CD4-positive, alpha-beta memory T cell (primary cell): ENCODE measurements at regions not wholly inside any gene's neighbourhood (a gene's known extent, or its start where the extent isn't known, plus 50 kb on each side); places are given as distances from the start of the nearest gene placed in this dataset.

Experiments used
- CTCF ChIA-PET: fragments of 350-600 bp; sonication (Branson Sonifier 250); formaldehyde crosslinking; loops from one replicate; lab custom pipeline; 2021; ENCODE audit warnings: inconsistent platforms; ENCODE audit not compliant: partially characterized antibody; lab: Charles Lee
- POLR2A ChIA-PET: fragments of 350-600 bp; sonication (Branson Sonifier 250); formaldehyde crosslinking; loops from one replicate; lab custom pipeline; 2021; ENCODE audit not compliant: partially characterized antibody; lab: Charles Lee
- DNase-seq, 5 donors: peaks; one replicate each; pipeline versions ENCODE4 v3.0.0 to v3.0.0-alpha.2; 2020 to 2022; ENCODE audit warnings: mixed read lengths in 1 of 5
- H3K27ac ChIP-seq: one replicate; pipeline ENCODE4 v1.7.0; 2013; ENCODE audit warnings: low read depth, low read length
- H3K27me3 ChIP-seq: 2 replicates; pipeline ENCODE4 v1.7.0; 2013; ENCODE audit warnings: mild to moderate bottlenecking, low read length, moderate library complexity; ENCODE audit not compliant: insufficient read depth
- H3K36me3 ChIP-seq: 2 replicates; pipeline ENCODE4 v1.7.0; 2013; ENCODE audit warnings: mild to moderate bottlenecking, low read length, moderate library complexity; ENCODE audit not compliant: insufficient read depth
- H3K4me1 ChIP-seq: 2 replicates; pipeline ENCODE4 v1.7.0; 2013; ENCODE audit warnings: mild to moderate bottlenecking, low read length, moderate library complexity; ENCODE audit not compliant: insufficient read depth
- H3K4me3 ChIP-seq, 2 donors: one replicate each; pipeline ENCODE4 v1.7.0; 2013; ENCODE audit warnings: low read length in 2 of 2, mild to moderate bottlenecking in 1 of 2
- H3K9me3 ChIP-seq, 2 donors: one replicate each; pipeline ENCODE4 v1.7.0; 2013; ENCODE audit warnings: low read length in 2 of 2, control low read depth in 1 of 2; ENCODE audit not compliant: control insufficient read depth in 1 of 2
- H3K27ac Mint-ChIP-seq, 7 donors: one replicate each; pipeline ENCODE4 v1.8.0; 2020 to 2021; ENCODE audit warnings: mixed read lengths in 7 of 7, mild to moderate bottlenecking in 6 of 7, inconsistent platforms in 3 of 7, moderate library complexity in 3 of 7
- H3K27me3 Mint-ChIP-seq, 2 donors: one replicate each; pipeline ENCODE4 v1.8.0; 2020 to 2021; ENCODE audit warnings: mixed read lengths in 2 of 2
- H3K36me3 Mint-ChIP-seq, 2 donors: one replicate each; pipeline ENCODE4 v1.8.0; 2020 to 2021; ENCODE audit warnings: mixed read lengths in 2 of 2, inconsistent platforms in 1 of 2, mild to moderate bottlenecking in 1 of 2
- H3K4me1 Mint-ChIP-seq, 4 donors: one replicate each; pipeline ENCODE4 v1.8.0; 2020 to 2021; ENCODE audit warnings: mixed read lengths in 4 of 4, mild to moderate bottlenecking in 1 of 4
- H3K4me3 Mint-ChIP-seq, 8 donors: one replicate each; pipeline ENCODE4 v1.8.0; 2020 to 2021; ENCODE audit warnings: mixed read lengths in 8 of 8, mild to moderate bottlenecking in 7 of 8, moderate library complexity in 6 of 8, inconsistent platforms in 3 of 8
- H3K9me3 Mint-ChIP-seq, 8 donors: one replicate each; pipeline ENCODE4 v1.8.0; 2020 to 2021; ENCODE audit warnings: mixed read lengths in 8 of 8, mild to moderate bottlenecking in 5 of 8, inconsistent platforms in 3 of 8, moderate library complexity in 1 of 8
- intact Hi-C: fragments of 100-400 bp; cut with micrococcal nuclease; formaldehyde crosslinking; loops from one replicate; pipeline ENCODE4 v1.15.1; 2023

GRCh38 chr12:108055141-108055540 is 73.9 kb upstream of the WSCD2 start:
- CTCF ChIA-PET = no interaction called here
- H3K36me3 Mint-ChIP-seq = no peaks in the 10 kb centered on the region
- peaks cover 12 to 13% of the 10 kb centered on the region in 2 donors for H3K27me3 Mint-ChIP-seq
- no peak overlapping the region for H3K27ac ChIP-seq
- intact Hi-C loops = no loop called here
- peaks cover 7% of the 10 kb centered on the region for H3K4me1 ChIP-seq
- no peak overlapping the region for H3K4me3 Mint-ChIP-seq
- peaks cover 0 to 3% (median 0%) of the 10 kb centered on the region in 8 donors for H3K9me3 Mint-ChIP-seq
- H3K4me1 Mint-ChIP-seq = peaks cover 2 to 13% (median 7%) of the 10 kb centered on the region in 4 donors
- no peak overlapping the region for H3K27ac Mint-ChIP-seq
- no peak overlapping the region for H3K4me3 ChIP-seq
- no peak for DNase-seq
- POLR2A ChIA-PET = no interaction called here
- H3K9me3 ChIP-seq = no peaks in the 10 kb centered on the region
- H3K36me3 ChIP-seq = no peaks in the 10 kb centered on the region
- H3K27me3 ChIP-seq = no peaks in the 10 kb centered on the region

- DNase-seq = no peak
- Histone ChIP-seq H3K27ac (no peak overlapping the region), H3K27me3 (no peaks in the 10 kb centered on the region), H3K4me3 (no peak overlapping the region), H3K36me3 (no peaks in the 10 kb centered on the region), H3K9me3 (no peaks in the 10 kb centered on the region), H3K4me1 (no peaks in the 10 kb centered on the region)
- intact Hi-C loops = no loop called here
- Mint-ChIP-seq H3K27ac (no peak overlapping the region), H3K4me3 (no peak overlapping the region), H3K4me1 (peaks cover 0 to 2% (median 0%) of the 10 kb centered on the region in 4 donors), H3K9me3 (peaks cover 0 to 6% (median 1%) of the 10 kb centered on the region in 8 donors), H3K27me3 (peaks cover 15 to 18% of the 10 kb centered on the region in 2 donors), H3K36me3 (no peaks in the 10 kb centered on the region)
- POLR2A ChIA-PET = no interaction called here
- CTCF ChIA-PET = no interaction called here
Measured at GRCh38 chr12:108060067-108060466, 69.0 kb upstream of the WSCD2 start.

DNA sequence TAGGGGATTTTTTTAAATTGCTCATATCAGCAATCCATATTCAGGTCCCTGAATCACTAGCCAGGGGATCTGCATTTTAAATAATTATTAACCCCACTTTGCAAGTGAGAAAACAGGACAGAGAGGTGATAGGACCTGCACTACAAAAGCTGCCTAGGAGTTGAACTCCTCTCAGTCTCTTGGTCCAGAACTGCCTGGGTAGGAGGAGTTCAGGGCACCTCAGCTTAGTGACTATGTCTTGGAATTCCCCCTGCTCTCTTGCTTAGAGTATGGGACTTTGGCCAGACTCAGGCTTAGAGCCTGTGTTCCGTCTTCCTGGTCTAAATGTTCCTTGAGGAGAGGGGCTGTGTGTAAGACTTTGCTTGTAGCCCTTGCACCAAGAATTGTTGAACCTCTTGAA is 68.2 kb upstream of the WSCD2 start:
- peaks cover 15 to 20% of the 10 kb centered on the region in 2 donors for H3K27me3 Mint-ChIP-seq

DNA sequence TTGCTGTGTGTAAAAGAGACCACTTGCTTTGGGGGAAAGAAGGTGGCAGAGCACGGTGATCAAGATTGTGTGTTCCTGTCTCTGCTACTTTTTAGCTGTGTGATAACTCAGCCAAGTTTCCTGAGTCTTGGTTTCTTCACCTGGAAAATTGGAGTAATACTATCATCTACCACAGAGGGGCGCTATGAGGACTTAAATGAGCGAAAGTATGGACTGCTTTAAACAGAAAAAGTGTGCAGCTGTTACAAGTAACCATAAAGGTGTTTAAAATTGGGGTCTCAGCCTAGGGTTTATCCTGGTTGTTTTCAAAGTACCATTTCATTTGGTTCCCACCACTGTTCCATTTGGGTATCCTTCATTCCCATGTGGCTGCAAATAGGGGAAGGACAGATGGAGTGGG is 65.9 kb upstream of the WSCD2 start:
- H3K9me3 Mint-ChIP-seq = peaks cover 0 to 5% (median 1%) of the 10 kb centered on the region in 8 donors
- no peak overlapping the region for H3K4me3 Mint-ChIP-seq
- no peak overlapping the region for H3K4me3 ChIP-seq
- CTCF ChIA-PET = no interaction called here
- peaks cover 17% of the 10 kb centered on the region in 2 donors for H3K27me3 Mint-ChIP-seq
- H3K36me3 Mint-ChIP-seq = no peaks in the 10 kb centered on the region
- no peaks in the 10 kb centered on the region for H3K27me3 ChIP-seq
- intact Hi-C loops = no loop called here
- no peaks in the 10 kb centered on the region for H3K4me1 Mint-ChIP-seq
- no peak overlapping the region for H3K27ac ChIP-seq
- POLR2A ChIA-PET = no interaction called here
- no peaks in the 10 kb centered on the region for H3K36me3 ChIP-seq
- no peaks in the 10 kb centered on the region for H3K4me1 ChIP-seq
- no peaks in the 10 kb centered on the region for H3K9me3 ChIP-seq
- H3K27ac Mint-ChIP-seq = no peak overlapping the region
- no peak for DNase-seq

More for the DNA sequence above, 68.2 kb upstream of the WSCD2 start:
- H3K27ac Mint-ChIP-seq = no peak overlapping the region
- ChIA-PET POLR2A (no interaction called here), CTCF (no interaction called here)
- no peaks in the 10 kb centered on the region for H3K36me3 Mint-ChIP-seq
- intact Hi-C loops = no loop called here
- Histone ChIP-seq H3K4me1 (no peaks in the 10 kb centered on the region), H3K36me3 (no peaks in the 10 kb centered on the region), H3K27me3 (no peaks in the 10 kb centered on the region), H3K4me3 (no peak overlapping the region), H3K27ac (no peak overlapping the region), H3K9me3 (no peaks in the 10 kb centered on the region)
- DNase-seq = no peak
- H3K4me1 Mint-ChIP-seq = peaks cover 0 to 2% (median 0%) of the 10 kb centered on the region in 4 donors
- peaks cover 0 to 6% (median 1%) of the 10 kb centered on the region in 8 donors for H3K9me3 Mint-ChIP-seq
- H3K4me3 Mint-ChIP-seq = no peak overlapping the region

- H3K27me3 ChIP-seq = no peaks in the 10 kb centered on the region
- ChIA-PET CTCF (no interaction called here), POLR2A (no interaction called here)
- intact Hi-C loops = no loop called here
- Mint-ChIP-seq H3K4me3 (no peak overlapping the region), H3K9me3 (peaks cover 0 to 4% (median under 1%) of the 10 kb centered on the region in 8 donors), H3K36me3 (no peaks in the 10 kb centered on the region), H3K4me1 (no peaks in the 10 kb centered on the region), H3K27me3 (peaks cover 14 to 19% of the 10 kb centered on the region in 2 donors), H3K27ac (no peak overlapping the region)
- H3K27ac ChIP-seq = no peak overlapping the region
- H3K4me1 ChIP-seq = no peaks in the 10 kb centered on the region
- H3K9me3 ChIP-seq = no peaks in the 10 kb centered on the region
- no peak for DNase-seq
- no peak overlapping the region for H3K4me3 ChIP-seq
- no peaks in the 10 kb centered on the region for H3K36me3 ChIP-seq
Measured at GRCh38 chr12:108065069-108065468, 64.0 kb upstream of the WSCD2 start.

DNA sequence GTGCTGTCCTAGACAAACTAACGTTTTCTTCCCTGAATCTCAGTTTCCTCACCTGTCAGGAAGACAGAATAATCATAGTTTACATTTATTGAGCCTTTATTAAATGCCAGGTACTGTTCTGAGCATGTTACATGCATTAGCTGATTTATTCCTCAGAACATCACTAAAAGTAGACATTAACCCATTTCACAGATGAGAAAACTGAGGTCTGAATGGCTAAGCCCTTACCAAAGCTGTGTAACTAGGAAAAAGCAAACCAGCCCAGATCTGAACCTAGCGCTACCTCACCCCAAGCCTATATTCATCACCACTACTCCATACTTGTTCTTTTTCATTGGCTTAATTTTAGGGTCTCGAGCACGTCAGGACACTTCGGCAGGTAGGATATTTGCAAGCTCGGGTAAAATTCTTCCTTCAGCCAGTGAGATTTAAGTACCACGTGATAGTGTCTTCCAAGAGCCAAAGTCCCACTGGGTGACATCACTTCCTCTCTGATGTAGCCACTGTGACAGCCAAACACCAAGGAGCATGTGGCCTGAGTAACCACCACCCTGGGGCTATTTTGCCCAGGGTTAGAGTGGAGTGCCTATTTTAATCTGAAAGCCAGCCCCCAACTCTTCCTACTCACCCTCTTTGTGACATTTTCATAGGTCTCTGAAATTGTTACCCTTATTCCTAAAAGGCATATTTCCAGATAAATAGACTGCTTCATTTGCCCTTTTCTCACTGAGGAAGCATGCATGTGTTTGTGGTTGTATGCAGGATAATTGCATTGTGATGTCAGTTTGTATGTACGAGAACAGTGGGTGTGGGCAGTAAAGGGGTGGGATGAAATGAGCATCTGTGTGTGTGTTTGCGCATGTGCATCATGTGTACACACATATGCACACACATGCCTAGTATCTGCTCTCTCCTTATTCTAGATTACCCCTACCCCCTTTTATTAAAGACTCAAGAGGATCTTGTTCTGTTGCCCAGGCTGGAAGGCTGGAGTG is 62.2 kb upstream of the WSCD2 start:
- CTCF ChIA-PET = no interaction called here
- Histone ChIP-seq H3K9me3 (no peaks in the 10 kb centered on the region), H3K27ac (no peak overlapping the region), H3K27me3 (no peaks in the 10 kb centered on the region), H3K36me3 (no peaks in the 10 kb centered on the region), H3K4me3 (no peak overlapping the region), H3K4me1 (no peaks in the 10 kb centered on the region)
- H3K9me3 Mint-ChIP-seq = peaks cover 0 to 4% (median 2%) of the 10 kb centered on the region in 8 donors
- POLR2A ChIA-PET = no interaction called here
- H3K4me1 Mint-ChIP-seq = no peaks in the 10 kb centered on the region
- intact Hi-C loops = no loop called here
- no peak for DNase-seq
- H3K27ac Mint-ChIP-seq = peak overlapping the region in 1 of 7 donors; percentile 73
- no peaks in the 10 kb centered on the region for H3K36me3 Mint-ChIP-seq
- no peak overlapping the region for H3K4me3 Mint-ChIP-seq
- H3K27me3 Mint-ChIP-seq = peaks cover 14 to 23% of the 10 kb centered on the region in 2 donors

DNA sequence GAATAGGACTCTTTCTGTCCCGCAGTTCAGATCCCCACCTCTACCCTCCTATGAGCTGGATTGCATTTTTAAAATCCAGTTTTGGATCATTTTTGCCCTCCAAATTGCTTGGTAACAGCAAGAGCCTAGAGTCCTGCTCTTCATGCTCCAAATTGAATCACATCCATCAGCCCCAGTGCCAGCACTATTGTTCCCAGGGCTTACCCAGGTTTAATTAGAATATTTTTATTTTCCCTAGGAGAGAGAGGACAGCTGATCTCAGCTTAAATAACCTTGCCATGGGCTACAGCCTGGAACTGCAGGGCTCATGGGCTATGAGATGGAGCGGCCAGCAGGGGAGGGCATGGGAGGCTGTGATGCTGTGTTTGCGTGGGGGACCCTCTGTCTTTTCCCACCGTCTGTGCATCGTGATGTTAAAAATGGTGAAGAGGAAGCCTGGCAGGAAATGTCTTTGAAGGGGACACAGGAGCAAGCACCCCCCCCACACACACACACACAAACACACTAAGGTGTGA is 59.4 kb upstream of the WSCD2 start:
- H3K4me3 Mint-ChIP-seq = no peak overlapping the region
- H3K36me3 ChIP-seq = no peaks in the 10 kb centered on the region
- CTCF ChIA-PET = no interaction called here

More for the DNA sequence above, 59.4 kb upstream of the WSCD2 start:
- Mint-ChIP-seq H3K4me1 (no peaks in the 10 kb centered on the region), H3K36me3 (no peaks in the 10 kb centered on the region), H3K27ac (no peak overlapping the region), H3K27me3 (peaks cover 19% of the 10 kb centered on the region in 2 donors), H3K9me3 (peaks cover 0 to 2% (median 0%) of the 10 kb centered on the region in 8 donors)
- no peak for DNase-seq
- no peaks in the 10 kb centered on the region for H3K4me1 ChIP-seq
- no peaks in the 10 kb centered on the region for H3K9me3 ChIP-seq
- no peak overlapping the region for H3K4me3 ChIP-seq
- H3K27me3 ChIP-seq = no peaks in the 10 kb centered on the region
- no peak overlapping the region for H3K27ac ChIP-seq
- intact Hi-C loops = no loop called here
- POLR2A ChIA-PET = no interaction called here
